ENCODE measurements at regions not wholly inside any gene's neighbourhood (a gene's known extent, or its start where the extent isn't known, plus 50 kb on each side); places are given as distances from the start of the nearest gene placed in this dataset.

- Histone ChIP-seq H3K4me1 (peaks cover 11% of the 10 kb centered on the region), H3K36me3 (no peaks in the 10 kb centered on the region), H3K9me3 (no peaks in the 10 kb centered on the region), H4K20me1 (no peaks in the 10 kb centered on the region), H3K27me3 (no peaks in the 10 kb centered on the region), H3K4me3 (no peak overlapping the region), H3K9ac (no peak overlapping the region), H3K4me2 (peak overlapping the region; percentile 41), H3K27ac (no peak overlapping the region)
- TF ChIP-seq Cebpa-rat (IDR thresholded peaks at IDR 0.05): no peak
Measured at GRCh38 chr13:109569958-109570711, 216.2 kb downstream of the IRS2 start.

- Histone ChIP-seq H3K4me3 (no peak overlapping the region), H3K4me2 (no peak overlapping the region), H3K27ac (no peak overlapping the region), H4K20me1 (no peaks in the 10 kb centered on the region), H3K9me3 (no peaks in the 10 kb centered on the region), H3K27me3 (no peaks in the 10 kb centered on the region), H3K36me3 (no peaks in the 10 kb centered on the region), H3K4me1 (peaks cover 11% of the 10 kb centered on the region), H3K9ac (no peak overlapping the region)
- no peak for TF ChIP-seq Cebpa-rat (IDR thresholded peaks at IDR 0.05)
Measured at GRCh38 chr13:109568339-109568818, 218.0 kb downstream of the IRS2 start.

- H3K9ac ChIP-seq: no peak overlapping the region
- TF ChIP-seq Cebpa-rat (IDR thresholded peaks at IDR 0.05): no peak
- H4K20me1 ChIP-seq: no peaks in the 10 kb centered on the region
- no peak overlapping the region for H3K4me3 ChIP-seq
- no peak overlapping the region for H3K4me2 ChIP-seq
- H3K27ac ChIP-seq: no peak overlapping the region
- peaks cover 11% of the 10 kb centered on the region for H3K4me1 ChIP-seq
- no peaks in the 10 kb centered on the region for H3K36me3 ChIP-seq
- no peaks in the 10 kb centered on the region for H3K27me3 ChIP-seq
- H3K9me3 ChIP-seq: no peaks in the 10 kb centered on the region
Measured at GRCh38 chr13:109567315-109567714, 219.1 kb downstream of the IRS2 start.

- TF ChIP-seq Cebpa-rat (IDR thresholded peaks at IDR 0.05): no peak
Measured at GRCh38 chr13:109565877-109566276, 220.5 kb downstream of the IRS2 start.

DNA sequence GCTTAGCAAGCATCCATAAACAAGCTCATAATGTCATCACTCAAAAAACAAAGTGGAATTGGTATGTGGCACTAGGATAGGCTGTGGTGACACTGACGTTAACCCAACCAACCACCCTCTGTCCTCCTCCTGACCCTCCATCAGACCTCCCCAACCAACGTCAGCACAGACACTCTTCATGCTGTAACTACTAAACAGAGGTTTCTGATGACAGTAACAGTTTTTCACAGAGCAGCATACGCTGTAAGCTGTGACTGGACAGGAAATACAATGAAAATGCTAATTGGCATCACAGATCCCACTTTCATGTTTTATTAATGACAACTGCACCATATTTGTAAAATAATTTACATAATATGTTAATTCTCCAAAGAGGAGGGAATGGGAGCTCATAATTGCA is 238.0 kb downstream of the IRS2 start:
- Histone ChIP-seq H4K20me1 (no peaks in the 10 kb centered on the region), H3K9me3 (peaks cover 3% of the 10 kb centered on the region; the same call in 1 of the 2 replicates), H3K4me2 (peak overlapping the region; percentile 5; the same call in 1 of the 2 replicates), H3K27ac (no peak overlapping the region), H3K27me3 (no peaks in the 10 kb centered on the region), H3K4me3 (no peak overlapping the region), H3K4me1 (peaks cover 29% of the 10 kb centered on the region), H3K9ac (no peak overlapping the region), H3K36me3 (no peaks in the 10 kb centered on the region)
- no peak for TF ChIP-seq Cebpa-rat (IDR thresholded peaks at IDR 0.05)

More at GRCh38 chr13:109565877-109566276, 220.5 kb downstream of the IRS2 start:
- H4K20me1 ChIP-seq: no peaks in the 10 kb centered on the region
- peaks cover 11% of the 10 kb centered on the region for H3K4me1 ChIP-seq
- H3K9me3 ChIP-seq: no peaks in the 10 kb centered on the region
- H3K27me3 ChIP-seq: no peaks in the 10 kb centered on the region
- H3K27ac ChIP-seq: no peak overlapping the region
- no peaks in the 10 kb centered on the region for H3K36me3 ChIP-seq
- H3K4me3 ChIP-seq: no peak overlapping the region
- H3K4me2 ChIP-seq: no peak overlapping the region
- no peak overlapping the region for H3K9ac ChIP-seq

GRCh38 chr13:109547942-109548341 is 238.4 kb downstream of the IRS2 start:
- no peak for TF ChIP-seq Cebpa-rat (IDR thresholded peaks at IDR 0.05)
- H3K4me1 ChIP-seq: peaks cover 29% of the 10 kb centered on the region
- no peak overlapping the region for H3K4me3 ChIP-seq
- no peak overlapping the region for H3K9ac ChIP-seq
- H3K27me3 ChIP-seq: no peaks in the 10 kb centered on the region
- H3K9me3 ChIP-seq: peaks cover 3% of the 10 kb centered on the region; the same call in 1 of the 2 replicates
- no peaks in the 10 kb centered on the region for H4K20me1 ChIP-seq
- peak overlapping the region; percentile 5; the same call in 1 of the 2 replicates for H3K4me2 ChIP-seq
- no peaks in the 10 kb centered on the region for H3K36me3 ChIP-seq
- H3K27ac ChIP-seq: no peak overlapping the region

GRCh38 chr13:109545931-109546330 is 240.5 kb downstream of the IRS2 start:
- TF ChIP-seq Cebpa-rat (IDR thresholded peaks at IDR 0.05): no peak
- Histone ChIP-seq H3K9ac (no peak overlapping the region), H4K20me1 (no peaks in the 10 kb centered on the region), H3K4me1 (peaks cover 29% of the 10 kb centered on the region), H3K4me2 (no peak overlapping the region), H3K27me3 (no peaks in the 10 kb centered on the region), H3K9me3 (peaks cover 3% of the 10 kb centered on the region; the same call in 1 of the 2 replicates), H3K36me3 (no peaks in the 10 kb centered on the region), H3K4me3 (no peak overlapping the region), H3K27ac (no peak overlapping the region)

DNA sequence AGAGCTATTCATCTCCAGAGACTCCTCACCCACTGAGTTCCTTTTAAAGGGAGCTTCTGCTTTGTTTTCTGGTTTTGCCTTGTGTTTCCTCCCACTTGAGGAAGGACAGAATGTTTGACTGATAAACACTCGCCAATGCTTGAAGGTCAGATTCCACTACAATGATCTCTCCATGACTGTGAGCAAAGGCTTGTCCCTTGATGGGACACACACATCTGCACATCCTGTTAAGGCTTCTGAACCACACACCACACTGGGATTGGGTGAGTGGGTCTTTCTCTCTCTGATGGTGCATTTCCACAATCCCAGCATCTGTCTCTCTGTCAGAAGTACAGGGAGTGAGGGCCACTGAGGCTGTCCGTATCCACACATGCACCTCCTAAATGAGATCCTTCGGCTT is 245.3 kb downstream of the IRS2 start:
- Histone ChIP-seq H3K9ac (no peak overlapping the region), H4K20me1 (no peaks in the 10 kb centered on the region), H3K27ac (no peak overlapping the region), H3K27me3 (no peaks in the 10 kb centered on the region), H3K4me3 (no peak overlapping the region), H3K9me3 (no peaks in the 10 kb centered on the region), H3K4me2 (no peak overlapping the region), H3K4me1 (peaks cover 14% of the 10 kb centered on the region), H3K36me3 (no peaks in the 10 kb centered on the region; the same call in 1 of the 2 replicates)
- no peak for TF ChIP-seq Cebpa-rat (IDR thresholded peaks at IDR 0.05)

DNA sequence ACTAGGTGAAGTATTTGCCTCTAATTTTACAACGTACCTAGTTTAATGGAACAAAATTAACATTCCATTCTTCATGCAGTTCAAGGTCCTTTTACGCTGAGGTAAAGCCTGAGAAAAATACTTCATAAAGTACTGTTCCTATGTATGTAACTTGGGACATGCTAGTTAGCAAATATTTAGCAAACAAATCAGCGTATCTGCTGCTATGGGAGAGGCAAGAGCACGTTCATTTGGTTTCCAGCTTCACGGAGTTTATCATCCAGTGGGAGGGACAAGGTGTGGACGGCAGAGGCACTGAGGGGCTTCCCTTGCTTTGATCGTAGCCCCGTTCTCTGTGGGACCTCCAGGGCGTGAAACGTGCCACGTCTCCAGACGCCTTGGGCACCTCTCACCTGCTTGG is 248.8 kb downstream of the IRS2 start:
- no peaks in the 10 kb centered on the region for H3K27me3 ChIP-seq
- no peaks in the 10 kb centered on the region for H3K4me1 ChIP-seq
- H4K20me1 ChIP-seq: no peaks in the 10 kb centered on the region
- H3K4me2 ChIP-seq: no peak overlapping the region
- H3K4me3 ChIP-seq: no peak overlapping the region
- H3K36me3 ChIP-seq: no peaks in the 10 kb centered on the region; the same call in 1 of the 2 replicates
- H3K9ac ChIP-seq: no peak overlapping the region
- H3K27ac ChIP-seq: no peak overlapping the region
- no peak for TF ChIP-seq Cebpa-rat (IDR thresholded peaks at IDR 0.05)
- H3K9me3 ChIP-seq: peaks cover 14% of the 10 kb centered on the region; the same call in 1 of the 2 replicates

DNA sequence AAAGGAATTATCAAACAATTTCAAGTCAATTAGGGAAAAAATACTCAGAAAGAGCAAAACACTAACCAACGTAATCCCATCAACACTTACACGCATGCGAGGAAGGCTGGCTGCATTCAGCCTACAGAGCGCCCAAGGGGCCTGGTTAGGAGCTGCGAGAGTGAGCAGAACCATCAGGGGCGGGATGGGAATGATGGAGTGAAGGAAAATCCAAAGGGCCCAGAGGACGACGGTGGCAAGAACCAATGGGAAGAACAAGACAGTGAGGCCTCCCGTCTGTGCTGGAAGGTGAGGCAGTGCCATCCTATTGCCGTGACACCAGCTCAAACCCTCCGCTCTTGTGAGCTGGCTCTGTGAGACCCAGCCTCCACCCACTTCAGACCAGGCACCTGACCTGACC is 253.0 kb downstream of the IRS2 start:
- Histone ChIP-seq H3K4me3 (no peak overlapping the region), H3K27ac (no peak overlapping the region), H3K4me1 (no peaks in the 10 kb centered on the region), H3K36me3 (no peaks in the 10 kb centered on the region; the same call in 1 of the 2 replicates), H3K27me3 (no peaks in the 10 kb centered on the region), H3K9ac (no peak overlapping the region), H4K20me1 (no peaks in the 10 kb centered on the region), H3K9me3 (peaks cover 14% of the 10 kb centered on the region), H3K4me2 (no peak overlapping the region)
- no peak for TF ChIP-seq Cebpa-rat (IDR thresholded peaks at IDR 0.05)

All from BLaER1 (cell line).